Uterus (tissue), 3 donors: ENCODE measurements at regions not wholly inside any gene's neighbourhood (a gene's known extent, or its start where the extent isn't known, plus 50 kb on each side); places are given as distances from the start of the nearest gene placed in this dataset.

Source experiments
- DNase-seq, 2 donors: peaks; one replicate each; pipeline ENCODE4 v3.0.0-alpha.2; 2019 to 2020
- H3K27ac ChIP-seq, 2 donors: fragments of 200-600 bp; sonication (generic); 1 replicate in 1 of 2; 2 replicates in 1 of 2; pipeline ENCODE4 v1.5.1; 2016 to 2018
- H3K27me3 ChIP-seq, 2 donors: fragments of 200-600 bp; sonication (generic); one replicate each; pipeline ENCODE4 v1.5.1; 2018 to 2019; ENCODE audit warnings: control low read depth in 1 of 2
- H3K36me3 ChIP-seq, 2 donors: fragments of 200-600 bp; sonication (generic); one replicate each; pipeline ENCODE4 v1.5.1; 2019; ENCODE audit warnings: control low read depth in 1 of 2
- H3K4me1 ChIP-seq, 2 donors: fragments of 200-600 bp; sonication (generic); one replicate each; pipeline ENCODE4 v1.5.1; 2018 to 2019; ENCODE audit warnings: control low read depth in 1 of 2
- H3K4me3 ChIP-seq, 2 donors: fragments of 200-600 bp; sonication (generic); 1 replicate in 1 of 2; 2 replicates in 1 of 2; pipeline ENCODE4 v1.5.1; 2018 to 2019; ENCODE audit warnings: mild to moderate bottlenecking in 1 of 2
- H3K9me3 ChIP-seq, 2 donors: fragments of 200-600 bp; sonication (generic); one replicate each; pipeline ENCODE4 v1.5.1; 2019; ENCODE audit warnings: control low read depth in 1 of 2
- CTCF ChIP-seq, 4 experiments: fragments of 200-600 bp in 2 of 4; fragments of 450-650 bp in 2 of 4; sonication (generic) in 2 of 4; IDR thresholded peaks; one replicate each; pipeline ENCODE4 v1.5.1; 2016 to 2019; ENCODE audit warnings: antibody characterized with exemption in 4 of 4, mild to moderate bottlenecking in 2 of 4, moderate library complexity in 1 of 4
- POLR2A ChIP-seq, 2 donors: fragments of 450-650 bp; IDR thresholded peaks; one replicate each; pipeline ENCODE4 v1.6.1; 2016; ENCODE audit warnings: antibody characterized with exemption in 2 of 2, mild to moderate bottlenecking in 1 of 2, moderate library complexity in 1 of 2
- intact Hi-C: fragments of 100-400 bp; cut with DNase I; formaldehyde crosslinking; loops from one replicate; pipeline ENCODE4 v1.15.1; 2023; ENCODE audit warnings: low total_unique reads
- donor health status: DM: yes; HTN: yes; CAD: no.

GRCh38 chr14:101404426-101405170, 156.7 kb upstream of the DIO3 start:
- H3K4me3 ChIP-seq, result no peak overlapping the region
- no peak for DNase-seq
- H3K27me3 ChIP-seq, result no peaks in the 10 kb centered on the region
- H3K9me3 ChIP-seq, result no peaks in the 10 kb centered on the region
- no peaks in the 10 kb centered on the region for H3K36me3 ChIP-seq
- H3K4me1 ChIP-seq, result peaks cover 9 to 10% of the 10 kb centered on the region in 2 donors
- intact Hi-C loops, result no loop called here
- TF ChIP-seq POLR2A (IDR thresholded peaks at IDR 0.05), result no peak
- TF ChIP-seq CTCF (IDR thresholded peaks at IDR 0.05), result no peak
- peak overlapping the region; percentile 12 to 43 for H3K27ac ChIP-seq

GRCh38 chr14:101405171-101405883, 156.0 kb upstream of the DIO3 start:
- Histone ChIP-seq H3K4me1 (peaks cover 9 to 10% of the 10 kb centered on the region in 2 donors), H3K9me3 (no peaks in the 10 kb centered on the region), H3K27me3 (no peaks in the 10 kb centered on the region), H3K27ac (peak overlapping the region; percentile 47 to 85), H3K4me3 (no peak overlapping the region), H3K36me3 (no peaks in the 10 kb centered on the region)
- TF ChIP-seq CTCF (IDR thresholded peaks at IDR 0.05) (no peak), POLR2A (IDR thresholded peaks at IDR 0.05) (no peak)
- DNase-seq, result peak; percentile 48 to 66
- intact Hi-C loops, result no loop called here

GRCh38 chr14:101406921-101407320, 154.4 kb upstream of the DIO3 start:
- Histone ChIP-seq H3K27ac (peak overlapping the region; percentile 82 to 85), H3K4me1 (peaks cover 9 to 10% of the 10 kb centered on the region in 2 donors), H3K27me3 (no peaks in the 10 kb centered on the region), H3K4me3 (no peak overlapping the region), H3K9me3 (no peaks in the 10 kb centered on the region), H3K36me3 (no peaks in the 10 kb centered on the region)
- DNase-seq, result no peak
- intact Hi-C loops, result no loop called here
- TF ChIP-seq POLR2A (IDR thresholded peaks at IDR 0.05), result no peak
- no peak for TF ChIP-seq CTCF (IDR thresholded peaks at IDR 0.05)

GRCh38 chr14:101407328-101407727, 154.0 kb upstream of the DIO3 start:
- H3K27ac ChIP-seq, result peak overlapping the region; percentile 82 to 85
- intact Hi-C loops, result no loop called here
- H3K9me3 ChIP-seq, result no peaks in the 10 kb centered on the region
- H3K4me3 ChIP-seq, result no peak overlapping the region
- no peak for DNase-seq
- TF ChIP-seq POLR2A (IDR thresholded peaks at IDR 0.05) (no peak), CTCF (IDR thresholded peaks at IDR 0.05) (no peak)
- peaks cover 9 to 10% of the 10 kb centered on the region in 2 donors for H3K4me1 ChIP-seq
- no peaks in the 10 kb centered on the region for H3K27me3 ChIP-seq
- H3K36me3 ChIP-seq, result no peaks in the 10 kb centered on the region
